SK-MEL-5 (cell line): ENCODE measurements at regions not wholly inside any gene's neighbourhood (a gene's known extent, or its start where the extent isn't known, plus 50 kb on each side); places are given as distances from the start of the nearest gene placed in this dataset.

Source experiments
- DNase-seq: peaks from one replicate; pipeline ENCODE4 v3.0.0-alpha.2; 2016; ENCODE audit warnings: low read depth, low spot score
- in situ Hi-C: cut with HindIII; loops from 2 replicates; pipeline ENCODE4 v1.10.0; 2016; ENCODE audit warnings: low sequenced_read_pairs, high pct_unique_total_duplicates, low pct_unique_long_range_greater_than_20kb

DNA sequence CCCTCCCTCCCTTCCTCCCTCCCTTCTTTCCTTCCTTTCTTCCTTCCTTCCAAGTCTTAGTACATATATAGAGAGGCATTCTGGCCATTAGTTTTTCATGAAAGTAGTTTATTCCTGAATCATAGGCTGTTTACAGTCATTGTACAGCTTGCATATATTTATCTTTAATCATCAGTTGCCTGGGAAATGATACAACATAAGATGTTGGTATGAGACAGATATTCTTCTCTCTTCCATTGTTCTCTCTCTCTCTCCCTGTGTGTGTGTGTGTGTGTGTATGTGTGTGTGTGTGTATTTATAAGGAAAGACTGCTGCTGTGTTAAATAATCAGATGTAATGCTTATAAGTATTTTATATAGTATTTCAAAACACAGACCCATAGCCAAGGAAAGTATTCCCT is 289.8 kb upstream of the UBE2E3 start:
- in situ Hi-C loops = no loop called here
- DNase-seq = no peak

DNA sequence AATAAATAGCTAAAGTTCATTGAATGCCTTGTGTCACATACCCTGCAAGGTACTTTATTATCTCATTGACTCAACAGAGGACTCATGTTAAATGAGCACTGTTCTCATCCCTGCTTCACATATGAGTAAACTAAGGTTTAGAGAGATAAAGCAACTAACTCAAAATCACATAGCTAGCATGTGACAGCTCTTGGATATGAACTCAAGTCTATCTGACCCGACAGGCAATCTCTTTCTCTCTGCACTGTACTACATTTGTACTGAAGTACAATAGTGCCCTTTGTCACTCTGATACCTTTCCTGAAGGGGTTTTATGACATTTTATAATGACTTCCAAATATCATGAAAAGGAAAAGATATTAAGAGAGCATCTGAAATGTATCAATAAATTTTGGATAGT is 297.5 kb upstream of the UBE2E3 start:
- in situ Hi-C loops = no loop called here
- DNase-seq = peak; percentile 89

DNA sequence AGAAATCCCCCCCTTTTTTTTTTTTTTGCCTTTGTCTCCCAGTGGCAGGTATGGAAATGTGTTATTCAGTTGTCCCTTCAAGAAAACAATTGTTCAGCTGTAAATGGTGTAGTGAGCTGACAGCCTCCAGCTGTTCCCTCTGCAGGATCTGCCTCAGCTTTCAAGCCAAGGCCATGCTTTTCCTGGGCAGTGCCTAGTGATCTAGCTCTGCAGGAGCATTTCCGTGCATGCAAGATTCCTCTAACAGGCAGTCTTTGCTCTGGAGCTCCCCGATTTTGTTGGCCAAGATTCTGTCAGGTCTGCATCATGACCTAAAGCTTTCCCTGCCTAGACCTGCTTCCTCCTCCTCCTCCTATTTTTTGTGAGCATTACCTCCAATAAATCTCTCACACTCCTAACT is 300.7 kb upstream of the UBE2E3 start:
- in situ Hi-C loops = no loop called here
- DNase-seq = no peak

DNA sequence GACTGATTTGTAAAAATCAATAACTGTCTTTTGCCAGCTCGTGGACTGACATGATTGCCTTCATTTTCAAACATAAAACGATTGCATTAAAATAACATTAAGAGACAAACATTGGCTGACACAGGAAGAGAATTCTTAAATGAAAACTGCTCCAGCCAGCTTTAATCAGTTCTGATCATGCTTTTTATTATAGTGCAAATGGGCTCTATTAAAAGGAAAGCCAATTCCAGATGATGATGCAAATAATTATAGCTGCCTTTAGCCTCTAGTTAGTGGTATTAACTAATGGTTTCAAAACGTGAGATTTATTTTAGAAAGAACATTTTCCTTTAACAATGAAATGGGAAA is 301.8 kb upstream of the UBE2E3 start:
- no peak for DNase-seq
- in situ Hi-C loops = no loop called here

DNA sequence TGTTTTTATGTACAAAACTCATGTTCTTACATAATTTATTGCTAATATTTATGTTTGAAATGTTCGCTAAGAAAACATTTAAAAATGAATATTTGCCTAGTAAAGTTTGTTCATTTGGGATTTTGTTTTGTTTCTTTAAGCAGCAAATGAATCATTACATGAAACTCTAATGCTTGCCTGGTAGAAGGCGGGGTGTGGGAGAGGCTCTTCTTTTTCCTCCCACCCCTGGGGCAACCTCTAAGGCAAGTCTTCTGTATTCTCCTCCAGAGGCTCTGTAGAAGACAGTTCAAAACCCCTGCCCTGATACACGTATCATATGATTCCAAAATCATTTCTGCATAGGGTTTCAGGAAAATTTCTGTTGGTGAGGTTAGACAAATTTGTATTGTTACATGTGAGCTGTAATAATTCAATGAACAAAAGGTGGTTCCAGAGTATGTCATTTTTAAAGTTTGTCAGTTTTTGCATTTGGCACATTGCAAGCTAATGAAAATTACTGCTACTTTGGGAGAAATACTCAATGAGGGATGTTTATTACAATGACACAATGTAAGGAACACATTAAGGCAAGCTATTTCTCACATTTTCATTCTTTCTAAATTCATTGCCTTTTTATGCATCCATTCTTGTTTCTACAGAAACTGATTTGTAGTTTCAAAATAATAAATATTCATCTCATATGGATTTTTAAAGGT is 302.3 kb upstream of the UBE2E3 start:
- DNase-seq = no peak
- in situ Hi-C loops = no loop called here

DNA sequence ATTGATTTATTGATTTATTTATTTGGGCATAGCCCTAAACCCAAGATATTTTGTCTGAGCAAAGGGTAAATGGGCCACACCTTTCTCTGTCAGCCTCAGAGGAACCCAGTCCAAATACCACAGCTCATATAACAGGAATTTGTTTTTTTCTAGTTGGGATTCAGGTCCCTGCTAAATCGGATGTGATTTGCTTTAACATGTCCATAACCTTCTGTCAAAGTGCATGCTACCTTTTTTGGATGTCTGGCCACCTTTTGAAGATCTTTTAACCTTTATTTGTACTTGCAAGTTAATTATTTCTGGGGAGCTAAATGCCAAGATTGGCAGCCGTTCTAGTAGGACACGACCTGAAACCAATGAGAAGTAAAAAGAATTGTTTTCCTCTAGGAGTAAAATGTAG is 303.2 kb upstream of the UBE2E3 start:
- no peak for DNase-seq
- in situ Hi-C loops = no loop called here

DNA sequence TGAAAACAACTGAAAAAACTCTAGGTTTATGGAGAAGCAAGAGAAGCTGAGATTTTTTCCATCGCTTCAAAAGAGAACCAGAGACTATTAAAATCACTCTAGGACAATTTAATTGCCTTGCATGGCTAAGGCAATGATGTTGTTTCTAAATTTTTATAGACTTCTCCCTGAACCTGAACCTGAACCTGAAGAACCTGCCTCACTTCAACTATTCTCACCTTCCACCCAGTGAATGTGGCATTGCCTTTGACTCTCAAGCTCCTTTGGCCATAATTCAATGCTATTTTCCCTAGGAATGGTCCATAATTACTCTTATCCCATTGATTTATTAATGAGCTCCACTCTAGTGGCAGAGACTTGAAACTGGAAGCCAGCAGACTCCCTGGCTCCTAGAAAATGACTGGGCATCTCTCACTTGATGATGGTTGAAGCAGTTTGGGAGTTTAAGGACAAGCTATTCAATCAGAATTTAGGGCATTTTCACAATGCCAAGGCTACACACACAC is 303.8 kb upstream of the UBE2E3 start:
- in situ Hi-C loops = no loop called here
- DNase-seq = no peak

DNA sequence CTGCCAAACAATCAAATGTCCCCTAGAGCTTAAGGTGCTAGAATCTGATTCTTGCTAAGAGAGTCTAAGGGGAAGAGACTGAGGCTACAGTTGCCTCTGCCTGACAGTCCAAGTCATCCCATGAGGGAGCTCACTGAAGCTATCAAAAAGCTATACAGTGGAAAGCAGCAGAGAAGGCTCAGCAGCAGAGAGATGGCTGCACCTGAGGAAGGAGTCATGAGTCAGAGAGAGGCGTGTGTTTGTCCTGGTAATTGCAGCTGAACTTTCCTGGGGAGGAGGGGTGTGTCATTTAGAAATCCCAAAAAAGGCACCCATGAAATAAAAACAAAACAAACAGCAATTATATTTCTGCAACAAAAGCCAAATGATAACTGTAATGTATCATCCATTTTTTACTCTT is 305.2 kb upstream of the UBE2E3 start:
- in situ Hi-C loops = no loop called here

DNA sequence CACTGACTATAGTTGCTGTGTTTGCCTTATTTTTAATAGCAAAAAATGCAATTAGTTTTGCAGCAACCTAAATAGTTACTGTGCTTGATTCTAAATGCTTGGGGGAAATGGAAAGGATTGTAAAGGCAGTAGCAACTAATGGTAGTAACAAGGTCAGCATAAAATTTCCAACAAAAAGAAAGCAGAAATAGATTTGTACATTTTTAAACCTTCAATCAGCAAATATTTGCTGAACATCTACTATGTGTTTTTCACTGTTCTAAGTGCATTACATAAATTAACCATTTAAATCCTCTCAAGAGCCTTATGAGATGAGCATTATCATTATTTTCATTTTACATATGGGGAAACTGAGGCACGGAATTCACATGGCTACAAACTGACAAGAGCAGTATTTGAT is 308.0 kb upstream of the UBE2E3 start:
- in situ Hi-C loops = no loop called here
- DNase-seq = no peak

More for the DNA sequence above, 305.2 kb upstream of the UBE2E3 start:
- no peak for DNase-seq

DNA sequence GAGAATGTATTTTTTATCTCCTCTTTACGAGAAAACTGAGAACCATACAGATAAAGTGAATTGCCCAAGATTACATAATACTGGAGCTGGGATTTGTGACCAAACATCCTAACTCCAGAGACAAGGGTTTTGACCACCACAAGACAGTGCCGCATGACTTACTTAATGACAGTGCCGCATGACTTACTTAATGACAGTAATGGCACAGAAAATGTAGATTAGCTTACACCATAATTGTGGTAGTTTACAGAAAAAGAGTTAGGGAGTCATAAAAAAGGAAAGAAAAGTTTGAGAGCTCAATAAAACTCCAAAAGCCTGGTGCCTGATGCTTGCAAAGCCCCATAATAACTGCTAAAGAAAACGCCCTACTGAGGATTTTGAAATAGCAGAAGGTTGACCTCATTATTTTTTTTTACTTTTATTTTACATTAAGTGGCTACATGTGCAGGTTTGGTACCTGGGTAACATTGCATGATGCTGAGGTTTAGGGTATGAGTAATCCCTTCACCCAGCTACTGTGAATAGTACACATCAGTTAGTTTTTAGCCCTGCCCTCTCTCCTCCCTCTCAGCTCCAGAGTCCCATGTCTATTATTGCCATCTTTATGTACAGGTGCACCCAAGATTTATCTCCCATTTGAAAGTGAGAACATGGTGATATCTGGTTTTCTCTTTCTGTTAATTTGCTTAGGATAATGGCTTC is 310.0 kb upstream of the UBE2E3 start:
- no peak for DNase-seq

DNA sequence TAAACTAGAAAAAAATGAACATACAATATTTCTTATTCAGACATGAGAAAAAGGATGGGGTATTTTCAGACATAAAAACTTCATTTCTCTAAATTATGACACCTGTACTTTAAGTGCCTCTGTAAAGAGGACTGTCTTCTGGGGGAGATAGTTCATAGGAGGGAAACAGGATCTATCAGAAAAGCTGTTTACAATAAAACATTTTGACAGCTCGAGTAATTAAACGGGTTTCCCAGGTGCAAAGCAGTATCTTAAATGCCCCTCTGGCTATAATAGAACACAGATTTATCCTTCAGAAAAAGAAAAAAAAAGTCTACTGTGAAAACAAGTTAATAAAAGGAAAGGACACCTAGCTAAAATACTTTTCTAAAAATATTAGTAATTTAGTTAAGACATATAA is 311.4 kb upstream of the UBE2E3 start:
- in situ Hi-C loops = no loop called here
- DNase-seq = no peak

More for the DNA sequence above, 310.0 kb upstream of the UBE2E3 start:
- in situ Hi-C loops = no loop called here

DNA sequence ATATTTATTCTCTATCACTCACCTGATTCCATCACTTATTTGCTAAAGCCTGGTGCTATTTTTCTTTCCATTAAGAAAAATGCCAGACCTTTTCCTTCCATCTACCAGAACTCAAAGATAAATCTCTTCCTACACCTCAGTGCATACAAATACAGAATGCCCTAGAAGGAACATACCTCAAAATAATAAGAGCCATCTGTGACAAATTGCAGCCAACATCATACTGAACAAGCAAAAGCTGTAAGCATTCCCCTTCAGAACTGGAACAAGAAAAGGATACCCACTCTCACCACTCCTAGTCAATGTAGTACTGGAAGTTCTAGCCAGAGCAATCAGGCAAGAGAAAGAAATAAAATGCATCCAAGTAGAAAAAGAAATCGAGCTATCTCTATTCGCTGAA is 315.9 kb upstream of the UBE2E3 start:
- in situ Hi-C loops = no loop called here
- no peak for DNase-seq

DNA sequence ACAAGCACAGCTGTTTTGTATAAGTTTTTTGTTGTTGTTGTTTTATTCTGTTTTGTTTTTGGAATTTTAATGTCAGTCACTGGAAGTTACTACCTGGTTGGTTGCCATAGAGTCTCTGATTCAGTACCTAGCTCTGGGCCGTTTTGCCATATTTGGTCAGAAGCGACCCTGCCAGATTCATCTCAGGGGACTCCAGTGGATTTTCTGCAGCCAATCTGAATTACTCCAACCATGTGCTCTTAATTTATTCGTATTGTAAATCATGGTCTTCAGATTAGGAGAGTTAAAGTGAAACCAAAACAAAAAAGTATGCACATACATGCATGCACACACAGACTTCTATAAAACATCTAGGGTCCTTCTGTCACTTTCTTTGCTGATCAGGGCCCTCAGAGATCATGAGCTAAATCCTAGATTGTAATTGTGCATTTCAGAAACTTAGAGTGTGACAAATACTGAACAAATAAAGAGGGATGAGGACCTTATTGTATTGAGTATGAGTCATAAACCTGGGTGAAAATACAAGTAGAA is 317.4 kb upstream of the UBE2E3 start:
- DNase-seq = no peak

DNA sequence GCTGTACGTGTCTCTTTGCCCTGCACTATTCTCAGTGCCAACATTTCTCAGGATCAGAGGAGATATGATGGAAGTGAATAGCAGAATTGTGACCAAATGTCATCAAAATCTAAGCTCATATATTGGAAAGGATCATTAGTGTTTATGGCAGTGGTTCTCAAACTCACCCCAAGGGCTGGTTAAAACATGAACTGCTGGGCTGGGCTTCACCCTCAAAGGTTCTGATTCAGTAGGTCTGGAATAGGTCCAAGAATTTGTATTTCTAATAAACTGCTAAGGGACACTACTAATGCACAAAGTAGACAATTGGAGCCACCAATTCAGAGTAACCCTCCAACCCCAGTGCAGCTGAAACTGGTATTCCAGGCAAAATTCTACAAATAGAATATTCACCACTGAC is 317.9 kb upstream of the UBE2E3 start:
- no peak for DNase-seq
- in situ Hi-C loops = no loop called here

More for the DNA sequence above, 317.4 kb upstream of the UBE2E3 start:
- in situ Hi-C loops = no loop called here

DNA sequence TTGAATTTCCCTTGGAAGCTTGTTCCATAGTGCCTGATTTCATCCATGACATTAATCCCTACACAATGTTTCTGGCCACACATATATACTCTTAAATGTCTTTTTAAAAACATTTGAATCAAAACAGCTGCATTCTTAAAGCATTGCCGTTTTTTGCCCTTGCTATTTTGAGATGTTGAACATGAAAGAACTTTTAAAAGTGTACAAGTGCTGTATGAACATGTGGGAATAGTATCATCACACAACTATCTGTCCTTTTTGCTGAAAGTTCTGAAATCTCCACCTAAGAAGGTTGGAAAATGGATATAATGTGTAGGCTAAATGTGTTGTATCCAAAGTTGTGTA is 318.7 kb upstream of the UBE2E3 start:
- in situ Hi-C loops = no loop called here
- no peak for DNase-seq

DNA sequence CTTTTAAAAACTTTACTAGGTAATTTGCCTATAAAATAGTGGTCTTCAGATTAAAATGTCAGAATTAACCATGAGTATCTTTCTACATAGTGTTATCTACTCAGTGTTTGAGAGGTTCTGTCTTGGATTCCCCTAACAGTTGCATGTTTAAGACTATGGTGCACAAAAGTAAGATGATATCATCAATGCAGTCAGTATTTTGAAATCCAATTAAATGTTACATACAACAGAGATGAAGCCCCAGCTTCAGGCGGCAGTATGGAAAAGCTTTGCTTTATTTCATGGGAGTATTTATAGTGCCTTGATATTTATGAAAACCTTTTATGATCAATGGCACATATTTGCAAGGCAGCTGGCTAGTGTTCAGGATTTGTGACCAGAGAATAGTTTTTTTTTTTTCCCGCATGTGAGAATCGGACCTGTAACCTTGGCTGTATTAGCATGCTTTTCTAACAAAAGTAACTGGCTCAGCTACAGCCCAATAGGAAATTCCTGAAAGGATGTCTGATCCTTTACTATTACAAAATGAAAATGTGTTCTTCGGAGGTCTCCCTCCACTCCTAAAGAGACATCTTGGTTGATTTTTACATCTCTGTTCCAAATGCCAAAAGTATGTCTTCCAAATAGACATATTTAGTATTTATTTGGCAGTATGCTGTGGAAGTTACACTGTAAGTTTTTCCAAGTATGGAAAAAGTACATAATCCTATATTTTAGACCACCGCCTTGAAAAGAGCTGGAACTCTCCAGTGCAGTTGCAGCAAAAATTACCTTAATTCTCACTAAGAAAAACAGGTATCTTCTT is 319.3 kb upstream of the UBE2E3 start:
- in situ Hi-C loops = no loop called here
- no peak for DNase-seq

DNA sequence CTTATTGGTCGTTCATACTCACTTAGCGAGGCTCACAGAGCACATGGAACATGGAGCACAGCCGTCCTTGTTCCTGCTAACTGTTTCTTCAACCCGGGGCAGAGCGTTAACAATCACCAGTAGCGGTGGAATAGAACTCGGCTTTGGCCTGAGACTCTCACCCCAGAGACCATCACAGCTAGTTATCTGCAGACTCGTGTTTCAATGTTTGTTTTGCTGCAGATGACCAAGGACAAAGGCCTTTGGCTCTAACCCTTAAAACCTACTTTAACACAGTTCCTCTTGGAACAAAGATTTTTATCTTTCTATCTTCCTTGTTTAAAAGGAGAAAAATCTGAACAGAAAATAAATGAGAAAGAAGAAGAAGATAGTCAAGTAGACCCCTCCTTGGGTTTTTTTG is 320.2 kb upstream of the UBE2E3 start:
- DNase-seq = no peak
- in situ Hi-C loops = no loop called here

DNA sequence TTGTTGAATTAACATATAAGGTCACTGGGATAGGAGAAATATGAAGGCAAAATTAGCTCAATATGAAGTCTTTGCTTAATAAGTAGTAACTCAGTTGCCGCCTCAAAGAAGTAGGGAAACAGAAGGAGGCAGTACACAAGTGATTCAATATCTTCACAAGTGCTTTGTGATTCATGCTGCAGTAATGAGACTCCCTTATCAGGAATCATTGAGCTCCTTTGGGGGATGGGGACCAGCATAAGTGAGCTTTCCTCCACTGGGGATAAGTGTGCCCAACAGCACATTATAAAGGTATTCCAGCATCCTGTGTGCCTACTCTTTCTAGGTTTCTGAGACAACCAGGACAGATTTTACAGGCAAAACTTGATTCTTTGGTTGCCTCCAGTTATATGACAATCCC is 323.4 kb upstream of the UBE2E3 start:
- no peak for DNase-seq
- in situ Hi-C loops = no loop called here
